ENCODE measurements at regions not wholly inside any gene's neighbourhood (a gene's known extent, or its start where the extent isn't known, plus 50 kb on each side); places are given as distances from the start of the nearest gene placed in this dataset.

- no peak for DNase-seq
Measured at GRCh38 chr20:51867251-51867650, 64.9 kb upstream of the SALL4 start.

GRCh38 chr20:51864967-51865366, 62.6 kb upstream of the SALL4 start:
- no peak for DNase-seq

- no peak for DNase-seq
Measured at GRCh38 chr20:51862796-51863195, 60.5 kb upstream of the SALL4 start.

GRCh38 chr20:51861726-51862466, 59.6 kb upstream of the SALL4 start:
- no peak for DNase-seq

- DNase-seq, result no peak
Measured at GRCh38 chr20:51860111-51860882, 58.0 kb upstream of the SALL4 start.

- DNase-seq, result no peak
Measured at GRCh38 chr20:51856432-51856831, 54.1 kb upstream of the SALL4 start.

- DNase-seq, result no peak
Measured at GRCh38 chr20:51854921-51855320, 52.6 kb upstream of the SALL4 start.
